D721Med (cell line): ENCODE measurements at regions not wholly inside any gene's neighbourhood (a gene's known extent, or its start where the extent isn't known, plus 50 kb on each side); places are given as distances from the start of the nearest gene placed in this dataset.

ENCODE experiments used
- DNase-seq: peaks from one replicate; pipeline ENCODE4 v3.0.0; 2011; ENCODE audit warnings: low spot score; ENCODE audit not compliant: insufficient read length
- FAIRE-seq: peaks from 2 replicates; lab custom pipeline; 2011; peaks lifted over from hg19 to GRCh38; lab: Jason Lieb, UNC
- TF ChIP-seq, protein P1 (sequence below): IDR thresholded peaks from 2 replicates; pipeline ENCODE4 v1.5.1; 2012; ENCODE audit warnings: mild to moderate bottlenecking, control low read depth; ENCODE audit not compliant: insufficient read depth; ENCODE audit errors: missing control alignments

DNA sequence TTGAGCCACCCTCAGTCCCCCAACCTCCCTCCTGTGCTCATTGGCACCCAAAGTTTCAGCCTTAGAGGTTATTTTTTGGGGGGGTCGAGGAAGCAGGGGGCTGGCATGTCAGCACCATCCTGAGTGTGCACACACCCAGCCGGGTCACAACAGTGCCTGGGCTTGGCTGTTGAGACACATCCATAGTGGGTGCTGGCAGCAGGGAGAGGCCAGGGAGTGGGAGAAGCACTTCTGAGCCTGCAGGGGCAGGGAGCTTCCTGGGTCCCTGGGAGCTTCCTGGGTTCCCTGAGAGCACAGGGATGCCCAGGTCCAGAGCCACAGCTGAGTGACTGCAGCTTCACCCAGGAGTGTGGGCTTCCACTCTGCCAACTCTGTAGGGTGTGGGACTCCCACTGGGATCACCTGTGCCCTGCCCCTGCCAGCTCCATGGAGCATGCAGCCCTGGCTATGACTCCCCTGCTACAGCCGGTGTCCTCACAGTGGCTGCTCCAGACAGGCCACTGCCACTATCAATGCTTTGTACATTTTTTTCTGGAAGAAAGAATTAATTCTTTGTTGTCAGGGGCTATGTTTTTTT is 240.4 kb downstream of the PTGER3 start:
- no peak for FAIRE-seq
- TF ChIP-seq, protein P1, sequence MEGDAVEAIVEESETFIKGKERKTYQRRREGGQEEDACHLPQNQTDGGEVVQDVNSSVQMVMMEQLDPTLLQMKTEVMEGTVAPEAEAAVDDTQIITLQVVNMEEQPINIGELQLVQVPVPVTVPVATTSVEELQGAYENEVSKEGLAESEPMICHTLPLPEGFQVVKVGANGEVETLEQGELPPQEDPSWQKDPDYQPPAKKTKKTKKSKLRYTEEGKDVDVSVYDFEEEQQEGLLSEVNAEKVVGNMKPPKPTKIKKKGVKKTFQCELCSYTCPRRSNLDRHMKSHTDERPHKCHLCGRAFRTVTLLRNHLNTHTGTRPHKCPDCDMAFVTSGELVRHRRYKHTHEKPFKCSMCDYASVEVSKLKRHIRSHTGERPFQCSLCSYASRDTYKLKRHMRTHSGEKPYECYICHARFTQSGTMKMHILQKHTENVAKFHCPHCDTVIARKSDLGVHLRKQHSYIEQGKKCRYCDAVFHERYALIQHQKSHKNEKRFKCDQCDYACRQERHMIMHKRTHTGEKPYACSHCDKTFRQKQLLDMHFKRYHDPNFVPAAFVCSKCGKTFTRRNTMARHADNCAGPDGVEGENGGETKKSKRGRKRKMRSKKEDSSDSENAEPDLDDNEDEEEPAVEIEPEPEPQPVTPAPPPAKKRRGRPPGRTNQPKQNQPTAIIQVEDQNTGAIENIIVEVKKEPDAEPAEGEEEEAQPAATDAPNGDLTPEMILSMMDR: no peak
- DNase-seq: no peak

DNA sequence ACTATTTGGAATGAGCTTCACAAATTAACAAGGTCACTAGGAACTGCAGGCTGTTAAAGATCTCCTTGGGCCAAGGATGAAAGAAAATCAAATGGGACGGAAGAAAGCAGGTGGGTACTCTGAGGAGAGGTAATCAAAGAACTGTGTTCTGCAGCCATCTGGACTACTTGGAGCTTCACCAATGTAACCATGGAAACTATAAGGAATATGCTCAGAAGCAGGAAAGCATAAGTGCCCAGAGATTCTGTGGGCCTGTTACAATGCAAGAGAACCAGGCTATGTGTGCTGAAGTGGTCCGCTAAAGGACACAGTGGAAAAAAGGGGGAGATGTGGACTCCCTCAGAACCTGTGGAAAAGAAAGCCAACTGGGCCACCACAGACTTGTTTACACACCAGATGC is 238.5 kb downstream of the PTGER3 start:
- no peak for DNase-seq
- TF ChIP-seq, protein P1: no peak
- FAIRE-seq: no peak

- FAIRE-seq: no peak
- no peak for DNase-seq
- TF ChIP-seq, protein P1: no peak
Measured at GRCh38 chr1:70811815-70812214, 235.8 kb downstream of the PTGER3 start.

DNA sequence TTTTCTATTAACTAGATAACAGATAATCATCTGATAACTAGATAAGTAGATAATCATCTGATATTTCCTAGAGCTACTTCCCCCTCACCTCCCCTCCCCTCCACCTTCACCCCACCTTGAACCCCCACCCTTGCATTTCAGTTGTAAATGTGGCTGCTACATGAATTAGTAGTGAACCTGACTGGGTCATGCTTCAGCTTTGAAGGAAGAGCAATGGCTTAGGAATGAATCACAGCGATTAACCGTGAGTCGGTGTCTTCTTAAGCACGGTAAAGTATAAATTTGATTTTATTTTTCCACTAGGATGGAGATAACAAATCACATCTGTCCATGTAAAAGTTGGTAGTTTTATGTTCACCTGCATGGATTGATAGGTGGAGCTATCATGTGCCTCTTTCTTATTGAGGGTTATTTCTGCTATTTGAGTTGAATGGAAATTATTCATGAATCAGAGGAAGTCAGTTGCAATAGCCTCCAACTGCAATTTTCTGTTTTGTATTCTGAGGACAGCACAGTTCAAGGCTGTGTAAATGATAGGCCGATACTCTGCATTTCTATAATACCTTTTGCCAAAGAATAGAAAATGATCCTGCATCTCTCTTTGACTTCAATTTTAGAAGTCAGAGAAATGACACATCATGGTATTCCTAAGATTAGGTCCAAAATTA is 235.0 kb downstream of the PTGER3 start:
- TF ChIP-seq, protein P1: no peak
- FAIRE-seq (no peak), DNase-seq (no peak)

DNA sequence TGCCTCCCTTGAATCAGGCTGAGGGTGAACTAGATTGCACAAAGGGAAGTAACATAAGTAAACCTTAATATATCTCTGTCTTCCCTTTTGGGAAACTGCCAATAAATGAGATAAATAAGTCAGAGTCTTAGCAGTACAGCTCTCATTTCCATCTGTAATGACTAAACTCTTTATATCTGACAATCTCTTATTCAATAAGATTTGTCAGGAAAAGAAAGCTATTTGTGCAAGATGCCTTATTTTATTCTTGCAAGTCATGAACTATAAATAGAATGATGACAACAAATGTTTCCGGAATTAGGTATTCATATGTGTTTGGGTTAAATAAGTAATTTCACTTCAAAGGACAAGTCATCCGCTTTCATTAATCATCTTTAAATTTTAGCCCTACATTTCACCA is 229.2 kb downstream of the PTGER3 start:
- DNase-seq (no peak), FAIRE-seq (no peak)
- TF ChIP-seq, protein P1: no peak

DNA sequence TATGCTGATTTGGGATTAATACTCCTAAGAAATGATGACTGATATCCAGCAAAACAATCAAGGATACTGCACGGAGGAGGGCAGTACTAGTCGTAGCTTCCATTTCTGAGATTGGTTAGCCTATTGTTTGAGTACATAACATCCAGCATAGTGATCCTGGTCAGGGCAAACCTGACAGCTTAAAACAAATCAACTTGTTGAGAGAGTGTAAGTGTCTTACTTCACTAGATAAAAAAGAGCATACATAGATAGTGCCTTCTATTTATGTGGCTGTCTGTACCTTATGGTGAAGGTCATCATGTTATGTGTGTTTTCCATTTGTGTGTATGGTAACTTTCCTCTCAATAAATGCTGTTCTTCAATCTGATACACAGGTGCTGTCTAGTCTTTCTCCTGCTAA is 228.4 kb downstream of the PTGER3 start:
- FAIRE-seq (no peak), DNase-seq (no peak)
- TF ChIP-seq, protein P1: no peak

DNA sequence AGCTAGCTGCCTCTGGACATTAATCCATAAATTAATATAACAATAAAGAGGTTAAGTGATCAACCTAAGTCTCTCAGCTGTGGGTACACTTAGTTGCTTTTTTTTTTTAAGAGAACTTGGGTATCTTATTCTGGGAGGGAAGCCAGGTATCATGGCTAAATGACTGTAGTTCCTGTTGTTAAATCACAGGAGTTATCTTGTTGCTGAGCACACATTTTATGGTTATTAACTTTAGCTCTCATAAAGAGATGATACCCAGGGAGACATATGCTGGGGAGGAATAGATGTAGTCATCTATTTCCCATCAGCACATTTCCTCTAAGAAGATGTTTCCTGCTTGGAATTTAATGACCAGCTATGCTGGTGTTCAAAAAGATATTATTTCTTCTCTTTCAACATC is 227.8 kb downstream of the PTGER3 start:
- FAIRE-seq (no peak), DNase-seq (no peak)
- TF ChIP-seq, protein P1: no peak
